SK-N-SH treated with all-trans-retinoic acid at 6 μM for 48 hours (cell line): ENCODE measurements at regions not wholly inside any gene's neighbourhood (a gene's known extent, or its start where the extent isn't known, plus 50 kb on each side); places are given as distances from the start of the nearest gene placed in this dataset.

Experiments used
- ATAC-seq: fragments of 200-7000 bp; cut with Tn5 transposase; 3 replicates; pipeline ENCODE4 v1.9.1; 2020; ENCODE audit warnings: mild to moderate bottlenecking, moderate library complexity
- ARNTL ChIP-seq: fragments of 450-650 bp; formaldehyde crosslinking; IDR thresholded peaks from 2 replicates; pipeline ENCODE4 v1.5.0; 2020; ENCODE audit warnings: low read depth, mild to moderate bottlenecking, moderate library complexity, borderline replicate concordance
- BACH2 ChIP-seq: fragments of 250-450 bp; sonication (Bioruptor Pico); IDR thresholded peaks from 2 replicates; pipeline ENCODE4 v1.9.0; 2021; ENCODE audit warnings: mild to moderate bottlenecking, borderline replicate concordance
- CSDC2 ChIP-seq: fragments of 250-450 bp; sonication (Bioruptor Pico); IDR thresholded peaks from 2 replicates; pipeline ENCODE4 v1.5.0; 2020; ENCODE audit warnings: mild to moderate bottlenecking, moderate library complexity
- ESRRG ChIP-seq: fragments of 250-450 bp; sonication (Bioruptor Pico); IDR thresholded peaks from 2 replicates; pipeline ENCODE4 v1.6.1; 2021; ENCODE audit warnings: mild to moderate bottlenecking
- GLIS3 ChIP-seq: fragments of 250-450 bp; sonication (Bioruptor Pico); IDR thresholded peaks from 2 replicates; pipeline ENCODE4 v1.5.0; 2020; ENCODE audit warnings: mild to moderate bottlenecking, moderate library complexity
- ISL1 ChIP-seq: fragments of 250-450 bp; sonication (Bioruptor Pico); IDR thresholded peaks from 2 replicates; pipeline ENCODE4 v2.1.2; 2022; ENCODE audit warnings: mild to moderate bottlenecking, moderate library complexity
- PPARA ChIP-seq: fragments of 250-450 bp; sonication (Bioruptor Pico); IDR thresholded peaks from 2 replicates; pipeline ENCODE4 v1.5.0; 2020; ENCODE audit warnings: mild to moderate bottlenecking, borderline replicate concordance
- RARB ChIP-seq: fragments of 250-450 bp; sonication (Bioruptor Pico); IDR thresholded peaks from 2 replicates; pipeline ENCODE4 v1.8.0; 2021; ENCODE audit warnings: mild to moderate bottlenecking, moderate library complexity
- SNAI2 ChIP-seq: fragments of 250-450 bp; sonication (Bioruptor Pico); IDR thresholded peaks from 2 replicates; pipeline ENCODE4 v1.5.0; 2020; ENCODE audit warnings: mild to moderate bottlenecking, moderate library complexity
- TCF4 ChIP-seq: fragments of 250-450 bp; sonication (Bioruptor Pico); IDR thresholded peaks from 2 replicates; pipeline ENCODE4 v1.8.0; 2021; ENCODE audit warnings: mild to moderate bottlenecking, moderate library complexity, borderline replicate concordance
- TOX ChIP-seq: fragments of 250-450 bp; sonication (Bioruptor Pico); IDR thresholded peaks from 2 replicates; pipeline ENCODE4 v1.8.0; 2021; ENCODE audit warnings: mild to moderate bottlenecking, moderate library complexity, borderline replicate concordance
- TSHZ2 ChIP-seq: fragments of 250-450 bp; sonication (Bioruptor Pico); IDR thresholded peaks from 2 replicates; pipeline ENCODE4 v1.5.0; 2020; ENCODE audit warnings: mild to moderate bottlenecking, moderate library complexity
- ZFP3 ChIP-seq: fragments of 250-450 bp; sonication (Bioruptor Pico); IDR thresholded peaks from 2 replicates; pipeline ENCODE4 v1.5.0; 2020; ENCODE audit warnings: mild to moderate bottlenecking, moderate library complexity
- ZFP30 ChIP-seq: fragments of 450-650 bp; formaldehyde crosslinking; IDR thresholded peaks from 2 replicates; pipeline ENCODE4 v1.5.0; 2022; ENCODE audit warnings: mild to moderate bottlenecking, moderate library complexity
- ZNF565 ChIP-seq: fragments of 450-650 bp; formaldehyde crosslinking; conservative IDR thresholded peaks from 2 replicates; pipeline ENCODE4 v1.5.0; 2020; ENCODE audit warnings: low read depth, mild to moderate bottlenecking, moderate library complexity
- ZNF70 ChIP-seq: fragments of 450-650 bp; formaldehyde crosslinking; IDR thresholded peaks from 2 replicates; pipeline ENCODE4 v1.5.0; 2020; ENCODE audit warnings: mild to moderate bottlenecking, moderate library complexity
- ZNF8 ChIP-seq: fragments of 450-650 bp; formaldehyde crosslinking; IDR thresholded peaks from 2 replicates; pipeline ENCODE4 v1.5.0; 2020; ENCODE audit warnings: mild to moderate bottlenecking, moderate library complexity
- TF ChIP-seq, protein P1 (sequence below): fragments of 250-450 bp; sonication (Bioruptor Pico); IDR thresholded peaks from 2 replicates; pipeline ENCODE4 v1.5.1; 2021; ENCODE audit warnings: mild to moderate bottlenecking, moderate library complexity
- TF ChIP-seq, protein P2 (sequence below): fragments of 250-450 bp; sonication (Bioruptor Pico); IDR thresholded peaks from 2 replicates; pipeline ENCODE4 v1.8.0; 2020; ENCODE audit warnings: mild to moderate bottlenecking, moderate library complexity, borderline replicate concordance
- TF ChIP-seq, protein P3 (sequence below): fragments of 250-450 bp; sonication (Bioruptor Pico); IDR thresholded peaks from 2 replicates; pipeline ENCODE4 v1.8.0; 2021; ENCODE audit warnings: low read depth, mild to moderate bottlenecking, moderate library complexity, borderline replicate concordance

- TF ChIP-seq, protein P1, sequence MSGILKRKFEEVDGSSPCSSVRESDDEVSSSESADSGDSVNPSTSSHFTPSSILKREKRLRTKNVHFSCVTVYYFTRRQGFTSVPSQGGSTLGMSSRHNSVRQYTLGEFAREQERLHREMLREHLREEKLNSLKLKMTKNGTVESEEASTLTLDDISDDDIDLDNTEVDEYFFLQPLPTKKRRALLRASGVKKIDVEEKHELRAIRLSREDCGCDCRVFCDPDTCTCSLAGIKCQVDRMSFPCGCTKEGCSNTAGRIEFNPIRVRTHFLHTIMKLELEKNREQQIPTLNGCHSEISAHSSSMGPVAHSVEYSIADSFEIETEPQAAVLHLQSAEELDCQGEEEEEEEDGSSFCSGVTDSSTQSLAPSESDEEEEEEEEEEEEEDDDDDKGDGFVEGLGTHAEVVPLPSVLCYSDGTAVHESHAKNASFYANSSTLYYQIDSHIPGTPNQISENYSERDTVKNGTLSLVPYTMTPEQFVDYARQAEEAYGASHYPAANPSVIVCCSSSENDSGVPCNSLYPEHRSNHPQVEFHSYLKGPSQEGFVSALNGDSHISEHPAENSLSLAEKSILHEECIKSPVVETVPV (CRISPR knock-in tag): no peak
- TF ChIP-seq, protein P2, sequence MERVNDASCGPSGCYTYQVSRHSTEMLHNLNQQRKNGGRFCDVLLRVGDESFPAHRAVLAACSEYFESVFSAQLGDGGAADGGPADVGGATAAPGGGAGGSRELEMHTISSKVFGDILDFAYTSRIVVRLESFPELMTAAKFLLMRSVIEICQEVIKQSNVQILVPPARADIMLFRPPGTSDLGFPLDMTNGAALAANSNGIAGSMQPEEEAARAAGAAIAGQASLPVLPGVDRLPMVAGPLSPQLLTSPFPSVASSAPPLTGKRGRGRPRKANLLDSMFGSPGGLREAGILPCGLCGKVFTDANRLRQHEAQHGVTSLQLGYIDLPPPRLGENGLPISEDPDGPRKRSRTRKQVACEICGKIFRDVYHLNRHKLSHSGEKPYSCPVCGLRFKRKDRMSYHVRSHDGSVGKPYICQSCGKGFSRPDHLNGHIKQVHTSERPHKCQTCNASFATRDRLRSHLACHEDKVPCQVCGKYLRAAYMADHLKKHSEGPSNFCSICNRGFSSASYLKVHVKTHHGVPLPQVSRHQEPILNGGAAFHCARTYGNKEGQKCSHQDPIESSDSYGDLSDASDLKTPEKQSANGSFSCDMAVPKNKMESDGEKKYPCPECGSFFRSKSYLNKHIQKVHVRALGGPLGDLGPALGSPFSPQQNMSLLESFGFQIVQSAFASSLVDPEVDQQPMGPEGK (CRISPR knock-in tag): no peak
- TF ChIP-seq, protein P3, sequence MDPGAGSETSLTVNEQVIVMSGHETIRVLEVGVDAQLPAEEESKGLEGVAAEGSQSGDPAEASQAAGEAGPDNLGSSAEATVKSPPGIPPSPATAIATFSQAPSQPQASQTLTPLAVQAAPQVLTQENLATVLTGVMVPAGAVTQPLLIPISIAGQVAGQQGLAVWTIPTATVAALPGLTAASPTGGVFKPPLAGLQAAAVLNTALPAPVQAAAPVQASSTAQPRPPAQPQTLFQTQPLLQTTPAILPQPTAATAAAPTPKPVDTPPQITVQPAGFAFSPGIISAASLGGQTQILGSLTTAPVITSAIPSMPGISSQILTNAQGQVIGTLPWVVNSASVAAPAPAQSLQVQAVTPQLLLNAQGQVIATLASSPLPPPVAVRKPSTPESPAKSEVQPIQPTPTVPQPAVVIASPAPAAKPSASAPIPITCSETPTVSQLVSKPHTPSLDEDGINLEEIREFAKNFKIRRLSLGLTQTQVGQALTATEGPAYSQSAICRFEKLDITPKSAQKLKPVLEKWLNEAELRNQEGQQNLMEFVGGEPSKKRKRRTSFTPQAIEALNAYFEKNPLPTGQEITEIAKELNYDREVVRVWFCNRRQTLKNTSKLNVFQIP (CRISPR knock-in tag): no peak
- TF ChIP-seq TOX (CRISPR knock-in tag): no peak
- no peak for TF ChIP-seq ZNF565 (CRISPR knock-in tag)
- TF ChIP-seq ZFP3 (CRISPR knock-in tag): no peak
- no peak for ATAC-seq
Measured at GRCh38 chr11:112589155-112589554, 328.5 kb upstream of the PLET1 start.

- ATAC-seq: no peak
Measured at GRCh38 chr11:112590764-112591163, 330.1 kb upstream of the PLET1 start.

GRCh38 chr11:112593440-112593839 is 332.8 kb upstream of the PLET1 start:
- ATAC-seq: no peak
- TF ChIP-seq, protein P3 (CRISPR knock-in tag): no peak
- TF ChIP-seq GLIS3 (CRISPR knock-in tag): no peak
- TF ChIP-seq ZNF8: no peak
- no peak for TF ChIP-seq PPARA (CRISPR knock-in tag)
- no peak for TF ChIP-seq TSHZ2 (CRISPR knock-in tag)
- TF ChIP-seq, protein P1 (CRISPR knock-in tag): no peak

More at GRCh38 chr11:112590764-112591163, 330.1 kb upstream of the PLET1 start:
- TF ChIP-seq, protein P1 (CRISPR knock-in tag): no peak
- no peak for TF ChIP-seq ISL1 (CRISPR knock-in tag)
- no peak for TF ChIP-seq CSDC2 (CRISPR knock-in tag)
- TF ChIP-seq BACH2 (CRISPR knock-in tag): no peak

- ATAC-seq: no peak
- no peak for TF ChIP-seq ARNTL
- TF ChIP-seq CSDC2 (CRISPR knock-in tag): no peak
- TF ChIP-seq ZFP30 (CRISPR knock-in tag): no peak
- TF ChIP-seq, protein P3 (CRISPR knock-in tag): no peak
- no peak for TF ChIP-seq TCF4
- TF ChIP-seq TOX (CRISPR knock-in tag): no peak
- TF ChIP-seq ZNF70 (CRISPR knock-in tag): no peak
- no peak for TF ChIP-seq RARB (CRISPR knock-in tag)
- no peak for TF ChIP-seq ISL1 (CRISPR knock-in tag)
- no peak for TF ChIP-seq ZFP3 (CRISPR knock-in tag)
- TF ChIP-seq ESRRG: no peak
- no peak for TF ChIP-seq SNAI2 (CRISPR knock-in tag)
Measured at GRCh38 chr11:112596324-112596723, 335.7 kb upstream of the PLET1 start.
